GM23248 (cell line): ENCODE measurements at regions not wholly inside any gene's neighbourhood (a gene's known extent, or its start where the extent isn't known, plus 50 kb on each side); places are given as distances from the start of the nearest gene placed in this dataset.

Experiments used
- EZH2 ChIP-seq: fragments of 200-600 bp; sonication (generic); IDR thresholded peaks from 2 replicates; pipeline ENCODE4 v1.6.1; 2018; ENCODE audit warnings: antibody characterized with exemption, mild to moderate bottlenecking; ENCODE audit not compliant: insufficient read depth, poor library complexity, severe bottlenecking
- EZH2phosphoT487 ChIP-seq: fragments of 200-600 bp; sonication (generic); IDR thresholded peaks from 2 replicates; pipeline ENCODE4 v1.6.1; 2018; ENCODE audit warnings: antibody characterized with exemption, moderate library complexity, mild to moderate bottlenecking, low read depth; ENCODE audit not compliant: insufficient read depth

GRCh38 chr6:132179955-132180354 lies 221.3 kb downstream of the MOXD1 start:
- no peak for TF ChIP-seq EZH2
- TF ChIP-seq EZH2phosphoT487 = no peak
